ELR (cell line): ENCODE measurements at regions not wholly inside any gene's neighbourhood (a gene's known extent, or its start where the extent isn't known, plus 50 kb on each side); places are given as distances from the start of the nearest gene placed in this dataset.

Experiments used
- DNase-seq: peaks from one replicate; pipeline ENCODE4 v3.0.0-alpha.2; 2015; ENCODE audit warnings: low read depth

- DNase-seq: no peak
These were observed 761.0 kb upstream of the CXADR start for GRCh38 chr21:16751695-16752474.

GRCh38 chr21:16752475-16752857, 760.4 kb upstream of the CXADR start:
- no peak for DNase-seq

- DNase-seq: no peak
These were observed 757.8 kb upstream of the CXADR start for GRCh38 chr21:16755061-16755460.

GRCh38 chr21:16767201-16767600, 745.6 kb upstream of the CXADR start:
- DNase-seq: no peak

GRCh38 chr21:16768096-16768495, 744.7 kb upstream of the CXADR start:
- no peak for DNase-seq

GRCh38 chr21:16770266-16770665, 742.6 kb upstream of the CXADR start:
- no peak for DNase-seq

- peak; percentile 30 for DNase-seq
These were observed 739.6 kb upstream of the CXADR start for GRCh38 chr21:16773206-16773605.

GRCh38 chr21:16775076-16775475, 737.8 kb upstream of the CXADR start:
- DNase-seq: no peak

DNA sequence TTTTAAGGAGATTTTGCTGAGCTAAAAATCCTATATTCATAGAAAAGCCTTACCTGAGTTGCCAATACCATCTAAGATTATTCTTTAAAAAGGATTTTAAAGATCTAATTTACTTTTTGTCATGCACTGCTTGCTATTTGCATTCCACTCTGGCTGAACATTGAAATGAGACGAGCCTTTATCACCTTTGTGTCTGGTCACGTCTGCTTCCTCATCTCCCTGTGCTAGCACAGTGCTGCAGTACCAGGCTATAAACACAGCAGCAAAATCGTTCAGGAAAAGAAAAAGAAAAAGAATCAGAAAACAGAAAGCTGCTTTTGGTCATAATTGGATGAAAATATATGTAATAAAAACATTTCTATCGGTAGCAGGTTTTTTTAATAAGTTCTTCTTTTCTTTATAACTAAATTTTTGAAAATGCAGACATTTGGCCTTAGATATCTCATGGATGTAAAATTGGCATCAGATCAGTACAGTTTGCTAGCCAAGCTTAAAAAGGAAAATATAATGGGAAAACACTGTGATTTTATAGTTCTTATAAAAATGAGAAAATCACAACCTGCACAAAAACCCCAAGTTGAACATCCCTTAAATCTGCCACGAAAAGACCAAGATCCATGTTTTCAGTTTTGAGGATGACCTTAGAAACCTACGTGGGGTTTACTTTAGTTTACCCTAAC, 735.7 kb upstream of the CXADR start:
- no peak for DNase-seq

GRCh38 chr21:16788584-16788983, 724.3 kb upstream of the CXADR start:
- DNase-seq: no peak

DNA sequence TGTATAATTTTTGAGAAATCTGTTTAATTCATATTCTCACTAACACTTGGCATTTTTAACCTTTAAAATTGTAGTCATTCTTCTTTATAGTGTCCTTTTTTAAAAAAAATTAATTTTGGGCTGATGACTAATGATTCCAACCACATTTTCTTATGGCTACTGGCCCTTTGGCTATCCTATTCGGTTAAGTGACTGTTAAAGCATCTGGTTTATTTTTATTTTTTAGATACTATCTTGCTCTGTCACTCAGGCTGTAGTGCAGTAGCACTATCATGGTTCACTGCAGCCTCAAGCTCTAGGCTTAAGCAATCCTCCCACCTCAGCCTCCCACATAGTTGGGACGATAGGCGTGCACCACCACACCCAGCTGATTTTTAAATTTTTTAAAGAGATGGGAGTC, 723.2 kb upstream of the CXADR start:
- peak; percentile 6 for DNase-seq

DNA sequence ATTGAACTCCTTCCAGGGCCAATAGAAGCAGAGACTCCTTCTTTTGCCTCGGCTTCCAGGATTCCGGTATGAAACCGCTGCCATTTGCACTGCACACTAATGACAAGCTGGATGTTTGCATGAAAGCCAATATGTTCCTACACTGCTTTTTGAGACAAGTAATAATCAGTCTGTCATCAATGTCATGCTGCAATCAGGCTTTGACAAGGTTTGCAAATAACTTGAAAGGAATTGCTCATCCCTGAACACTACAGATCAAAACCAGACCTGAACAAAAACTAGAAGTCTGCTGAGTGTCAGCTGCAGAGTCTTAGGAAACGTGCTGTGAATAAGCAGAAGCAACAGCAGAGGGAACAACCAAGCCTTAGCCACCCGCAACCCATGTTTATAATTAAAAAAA, 720.7 kb upstream of the CXADR start:
- no peak for DNase-seq

DNA sequence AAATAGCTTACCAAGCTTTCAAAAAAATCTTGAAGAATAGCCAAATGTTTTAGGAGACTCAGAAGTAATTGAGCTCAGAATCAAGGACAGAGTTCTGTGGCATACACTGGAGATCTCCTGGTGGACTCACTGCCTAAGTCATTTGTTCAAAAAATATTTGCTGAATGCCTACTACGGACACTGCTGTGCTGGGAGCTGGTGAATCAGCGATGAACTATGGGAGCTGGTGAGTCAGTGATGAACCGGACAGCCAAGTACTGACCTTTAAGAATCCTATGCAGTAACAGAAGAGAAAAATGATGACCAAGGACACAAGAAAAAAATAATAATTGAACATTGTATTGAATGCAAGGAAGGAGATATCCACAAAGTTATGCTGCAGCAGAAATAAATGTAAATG, 717.9 kb upstream of the CXADR start:
- peak; percentile 92 for DNase-seq

DNA sequence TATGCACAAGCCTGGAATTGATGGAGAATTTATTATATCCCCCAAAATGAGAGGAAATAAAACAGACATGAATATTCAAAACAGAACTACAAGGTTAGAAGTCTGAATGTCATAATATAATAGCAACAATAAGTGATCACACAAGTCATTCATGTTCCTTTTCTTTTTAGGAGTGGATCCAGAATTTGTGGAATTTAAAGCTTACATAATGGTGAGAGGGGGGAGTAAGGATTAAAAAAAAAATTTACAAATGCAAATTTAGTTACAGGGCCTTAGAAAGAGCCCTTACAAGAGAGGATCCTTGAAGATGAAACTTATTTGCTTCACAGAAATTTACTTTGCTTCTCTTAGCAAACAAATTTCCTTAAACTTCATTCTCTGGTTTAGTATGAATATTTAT, 716.1 kb upstream of the CXADR start:
- no peak for DNase-seq

GRCh38 chr21:16797540-16797939, 715.3 kb upstream of the CXADR start:
- DNase-seq: no peak

GRCh38 chr21:16797966-16798365, 714.9 kb upstream of the CXADR start:
- no peak for DNase-seq

DNA sequence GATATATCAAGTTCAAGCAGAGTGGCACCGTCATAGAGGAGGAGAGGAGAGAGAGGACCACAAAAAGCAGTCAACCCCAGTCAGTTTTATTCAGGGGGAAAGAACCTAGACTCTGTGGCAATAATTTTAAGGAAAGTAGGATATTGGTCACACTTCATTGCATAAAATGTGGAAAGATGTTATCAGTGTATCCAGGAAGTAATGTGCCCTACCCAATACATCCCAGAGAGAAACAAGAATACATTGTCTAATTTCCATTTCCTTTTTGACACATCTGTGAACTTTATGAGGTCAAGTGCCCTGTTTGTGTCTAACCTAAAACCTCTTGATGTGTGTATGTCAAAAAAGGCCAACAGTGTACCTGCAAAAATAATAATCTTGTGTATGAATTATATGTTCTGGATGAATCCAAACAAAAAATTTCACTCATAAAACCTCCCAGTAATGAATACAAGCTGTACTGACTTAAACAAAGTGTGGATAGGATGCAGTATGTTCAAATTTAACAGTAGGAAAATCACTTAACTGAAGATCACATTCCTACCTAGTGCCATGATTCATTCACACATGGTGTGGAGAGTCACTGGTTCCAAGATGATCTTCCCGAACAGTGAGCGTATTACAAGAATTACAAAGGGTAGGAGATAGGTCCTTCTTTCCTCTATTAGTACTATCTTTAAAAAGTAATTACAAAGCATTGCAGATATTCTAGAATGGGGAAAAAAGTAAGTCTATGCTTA, 712.1 kb upstream of the CXADR start:
- DNase-seq: peak; percentile 21

GRCh38 chr21:16811011-16811410, 701.8 kb upstream of the CXADR start:
- DNase-seq: no peak

DNA sequence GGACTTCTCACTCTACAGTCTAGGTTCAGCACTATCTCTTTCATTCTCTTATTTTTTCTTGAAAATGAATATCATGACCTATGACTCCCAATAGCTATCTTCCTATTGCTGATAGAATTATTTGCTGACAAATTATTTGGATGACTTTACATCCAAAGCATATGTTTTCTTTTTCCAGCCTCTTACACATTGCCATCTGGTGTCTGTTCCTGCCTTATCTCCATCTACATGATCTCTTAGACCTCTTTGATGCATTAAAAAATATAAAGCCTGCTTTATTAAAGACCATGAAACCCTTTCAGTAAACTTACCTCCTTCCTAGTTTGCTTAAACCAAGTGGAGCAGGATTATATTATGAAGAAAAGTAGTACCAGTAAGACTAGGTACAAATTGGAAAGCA, 700.9 kb upstream of the CXADR start:
- no peak for DNase-seq

DNA sequence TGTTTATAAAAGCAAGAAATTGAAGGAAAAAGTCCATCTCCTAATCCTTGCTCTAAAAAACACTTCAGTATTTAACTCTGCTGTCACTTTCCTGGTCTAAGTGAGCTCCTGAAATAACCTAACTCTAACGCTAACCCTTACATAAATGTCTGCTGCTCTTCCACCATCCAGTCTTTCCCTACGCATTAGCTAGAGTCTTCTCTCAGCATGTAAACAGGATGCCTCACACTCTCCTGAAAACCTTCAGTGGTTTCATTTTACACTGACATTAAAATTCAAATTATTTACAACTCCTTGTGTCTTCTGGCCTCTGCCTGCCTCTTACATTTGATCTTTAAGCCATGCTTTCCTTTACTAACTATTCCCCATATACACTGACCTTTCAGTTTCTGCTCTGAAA, 697.6 kb upstream of the CXADR start:
- DNase-seq: no peak

- DNase-seq: no peak
These were observed 691.3 kb upstream of the CXADR start for GRCh38 chr21:16821588-16821987.

GRCh38 chr21:16829532-16829931, 683.3 kb upstream of the CXADR start:
- no peak for DNase-seq

DNA sequence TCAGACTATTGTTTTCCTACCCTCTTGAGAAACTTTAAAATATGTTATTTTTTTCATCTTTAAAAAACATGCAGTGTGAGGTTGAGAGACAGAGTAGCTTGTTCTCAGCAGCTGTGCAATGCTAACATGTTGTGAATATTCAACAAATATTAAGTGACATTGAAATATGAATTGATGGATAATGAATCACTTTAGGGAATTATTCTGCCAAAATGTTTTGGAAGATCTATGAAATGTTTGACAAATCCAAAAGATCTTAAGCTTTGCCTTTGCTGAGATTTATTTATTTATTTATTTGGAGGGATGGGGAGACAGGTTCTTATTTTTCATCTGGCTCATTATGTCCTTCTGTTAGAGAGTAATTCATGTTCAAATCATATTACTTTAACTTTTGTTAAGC, 680.1 kb upstream of the CXADR start:
- DNase-seq: no peak
